GM19035 (cell line): ENCODE measurements at regions not wholly inside any gene's neighbourhood (a gene's known extent, or its start where the extent isn't known, plus 50 kb on each side); places are given as distances from the start of the nearest gene placed in this dataset.

ENCODE experiments used
- ATAC-seq: cut with Tn5 transposase; IDR thresholded peaks from one replicate; pipeline ENCODE4 v1.9.1; 2021; ENCODE audit not compliant: unreplicated experiment

DNA sequence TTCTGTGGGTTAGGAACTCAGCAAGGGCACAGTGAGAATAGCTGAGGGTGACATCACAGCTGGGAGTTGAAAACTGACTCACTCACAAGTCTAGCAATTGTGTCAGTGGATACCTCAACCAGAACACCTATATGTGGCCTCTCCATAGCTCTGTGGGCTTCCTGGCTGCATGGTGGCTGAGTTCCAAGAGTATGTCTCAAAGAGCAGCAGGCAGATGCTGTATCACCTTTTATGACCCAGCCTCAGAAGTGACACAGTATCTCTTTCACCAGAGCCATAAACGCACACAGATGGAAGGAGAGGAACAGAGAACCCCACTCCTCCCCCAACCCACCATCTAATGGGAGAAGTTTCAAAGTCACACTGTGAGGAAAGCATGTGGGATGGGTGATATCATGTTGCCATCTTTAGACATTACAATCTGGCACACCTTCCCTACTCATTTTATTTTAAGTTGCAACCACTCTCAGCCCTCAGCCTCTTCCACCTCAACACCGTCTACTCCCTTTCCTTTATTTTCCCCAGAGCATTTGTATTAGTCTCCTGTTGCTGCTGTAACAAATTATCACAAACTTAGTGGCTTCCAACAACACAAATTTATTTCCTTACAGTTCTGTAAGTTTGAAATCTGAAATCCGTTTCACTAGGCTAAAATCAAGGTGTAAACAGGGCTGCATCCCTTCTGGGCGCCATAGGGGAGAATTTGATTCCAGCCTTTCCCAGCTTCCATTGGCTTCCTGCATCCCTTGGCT, 134.6 kb upstream of the SPATS2L start:
- no peak for ATAC-seq

GRCh38 chr2:200172521-200172920, 134.0 kb upstream of the SPATS2L start:
- ATAC-seq: no peak

GRCh38 chr2:200172944-200173581, 133.4 kb upstream of the SPATS2L start:
- no peak for ATAC-seq

- ATAC-seq: no peak
Observed at GRCh38 chr2:200173691-200174090, 132.8 kb upstream of the SPATS2L start.

- ATAC-seq: no peak
Observed at GRCh38 chr2:200174433-200175216, 131.9 kb upstream of the SPATS2L start.

- ATAC-seq: no peak
Observed at GRCh38 chr2:200177971-200178911, 128.3 kb upstream of the SPATS2L start.

DNA sequence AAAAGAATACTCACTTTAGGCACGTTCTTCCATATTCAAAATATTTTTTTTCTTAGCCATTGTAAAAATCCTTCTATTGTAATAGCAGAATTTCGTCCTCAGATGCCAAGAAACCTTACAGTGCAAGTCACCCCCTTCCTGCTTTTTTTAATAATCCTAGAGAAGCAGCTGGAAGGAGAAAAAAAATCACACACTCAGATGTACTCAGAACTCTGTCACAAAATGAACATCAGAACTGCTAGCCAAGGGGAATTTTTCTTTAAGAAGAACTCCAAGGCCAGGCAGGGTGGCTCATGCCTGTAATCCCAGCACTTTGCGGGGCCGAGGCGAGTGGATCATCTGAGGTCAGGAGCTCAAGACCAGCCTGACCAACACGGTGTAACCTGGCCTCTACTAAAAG, 127.3 kb upstream of the SPATS2L start:
- no peak for ATAC-seq

GRCh38 chr2:200180943-200181342, 125.5 kb upstream of the SPATS2L start:
- no peak for ATAC-seq

DNA sequence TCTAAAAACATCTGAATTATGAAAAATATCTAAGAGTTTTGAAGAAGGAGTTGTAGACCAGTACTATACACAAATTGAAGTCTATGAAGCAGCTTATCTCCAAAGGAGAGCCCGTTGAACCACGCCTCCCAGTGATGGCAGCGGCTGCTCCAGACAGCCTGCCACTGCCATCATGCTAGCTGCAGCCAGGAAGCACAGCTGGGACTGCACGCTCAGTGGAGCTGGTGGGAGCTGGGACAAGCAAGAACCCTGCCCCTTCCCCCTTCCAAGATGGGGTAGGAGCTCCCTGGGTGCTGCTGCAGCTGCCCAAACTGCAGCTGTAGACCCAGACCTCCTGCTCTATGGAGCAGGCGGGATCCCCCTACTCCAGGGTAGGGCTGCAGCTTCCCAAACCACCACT, 124.7 kb upstream of the SPATS2L start:
- no peak for ATAC-seq

DNA sequence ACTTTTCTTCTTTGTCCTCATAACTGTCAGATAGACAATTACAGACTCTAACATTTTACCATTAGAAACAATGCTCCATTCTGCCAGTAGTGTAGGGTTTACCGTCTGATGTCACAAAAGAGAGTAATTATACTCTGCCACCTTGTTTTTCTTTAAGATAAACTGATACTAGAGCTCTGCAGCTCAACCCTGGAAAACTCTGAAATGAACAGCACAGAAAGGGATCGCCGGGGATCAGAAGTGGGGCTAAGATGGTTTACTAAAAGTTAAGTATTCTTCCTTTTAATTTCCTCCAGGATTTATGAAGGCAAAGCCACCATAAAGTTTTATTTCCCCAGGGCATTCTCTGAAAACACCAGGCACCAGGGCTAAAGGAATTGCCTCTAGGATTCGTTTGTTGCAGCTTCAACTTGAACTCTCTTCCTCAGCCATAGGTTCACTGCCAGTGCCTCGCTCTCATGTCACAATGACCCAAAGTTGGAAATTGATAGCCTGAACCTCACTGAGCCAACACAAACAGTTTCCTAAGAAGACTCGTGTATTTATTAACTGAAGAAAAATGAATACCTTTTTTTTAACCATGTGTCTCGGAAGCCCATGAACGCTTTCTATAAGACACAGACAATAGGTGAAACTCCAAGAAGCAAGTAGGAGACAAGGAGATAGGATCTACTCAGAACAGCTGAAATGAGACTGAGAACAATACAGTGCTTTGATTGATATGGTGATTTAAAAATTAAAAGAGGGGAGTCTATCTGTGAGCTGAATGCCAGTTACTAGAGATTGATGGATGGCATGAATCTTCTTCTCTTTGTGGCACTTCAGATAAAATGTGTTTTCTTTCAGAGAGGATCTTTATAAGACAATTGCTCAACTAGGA, 121.5 kb upstream of the SPATS2L start:
- no peak for ATAC-seq

DNA sequence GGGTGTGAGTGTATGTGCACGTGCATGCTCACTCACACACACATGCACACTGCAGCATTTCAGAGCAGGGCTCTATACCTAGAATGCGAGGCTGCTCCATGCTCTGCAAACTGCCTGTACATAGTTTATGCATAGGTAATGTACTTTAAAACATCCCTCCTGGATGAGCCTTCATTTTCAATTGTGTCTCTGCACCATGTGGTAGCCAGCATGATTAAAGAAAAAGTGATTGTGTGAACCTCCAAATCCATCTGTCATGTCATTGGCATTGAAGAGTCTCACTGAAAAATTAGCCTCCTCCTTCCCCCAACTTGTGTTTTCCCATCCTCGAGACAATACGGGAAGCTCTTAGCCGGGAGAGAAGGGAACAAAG, 120.9 kb upstream of the SPATS2L start:
- ATAC-seq: no peak

GRCh38 chr2:200186002-200186401, 120.5 kb upstream of the SPATS2L start:
- ATAC-seq: no peak

GRCh38 chr2:200188876-200189275, 117.6 kb upstream of the SPATS2L start:
- ATAC-seq: no peak

DNA sequence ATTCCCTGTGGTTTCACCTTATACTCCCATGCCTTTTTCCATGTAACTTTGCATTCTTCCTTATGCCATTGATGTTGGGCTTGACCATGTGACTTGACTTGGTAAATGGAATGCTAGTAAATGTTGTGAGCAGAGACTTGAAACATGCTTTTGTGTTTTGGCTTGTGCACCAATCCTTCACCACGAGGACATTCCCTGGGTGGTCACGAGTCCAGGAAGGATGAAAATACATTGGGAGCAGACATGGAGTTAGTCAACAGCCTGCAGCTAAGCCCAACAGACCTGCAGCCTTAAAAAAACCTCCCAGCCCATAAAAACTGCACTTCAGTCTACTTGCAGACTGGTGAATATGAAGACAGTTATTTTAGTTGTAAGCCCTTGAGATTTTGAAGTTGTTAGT, 116.5 kb upstream of the SPATS2L start:
- no peak for ATAC-seq

DNA sequence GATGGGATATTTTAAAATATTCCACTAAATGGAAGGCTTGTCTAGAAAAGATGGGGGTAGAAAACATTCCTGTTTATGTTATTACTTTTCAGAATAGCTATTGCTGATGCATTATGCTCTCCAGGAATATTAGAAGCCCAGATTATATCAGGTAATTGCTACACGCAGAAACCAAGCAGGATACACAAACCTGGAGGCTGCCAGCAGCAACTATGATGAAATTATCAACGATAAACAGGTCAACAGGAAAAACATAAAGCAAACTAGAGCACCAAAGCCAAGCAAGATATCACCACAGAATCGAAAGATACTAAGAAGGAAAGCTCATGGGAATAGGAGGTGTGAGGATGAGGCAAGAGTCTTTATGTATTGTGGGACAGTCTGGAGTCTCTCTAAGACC, 113.2 kb upstream of the SPATS2L start:
- ATAC-seq: no peak

GRCh38 chr2:200193791-200194190, 112.7 kb upstream of the SPATS2L start:
- peak; percentile 59 for ATAC-seq

GRCh38 chr2:200194746-200195145, 111.7 kb upstream of the SPATS2L start:
- ATAC-seq: no peak

DNA sequence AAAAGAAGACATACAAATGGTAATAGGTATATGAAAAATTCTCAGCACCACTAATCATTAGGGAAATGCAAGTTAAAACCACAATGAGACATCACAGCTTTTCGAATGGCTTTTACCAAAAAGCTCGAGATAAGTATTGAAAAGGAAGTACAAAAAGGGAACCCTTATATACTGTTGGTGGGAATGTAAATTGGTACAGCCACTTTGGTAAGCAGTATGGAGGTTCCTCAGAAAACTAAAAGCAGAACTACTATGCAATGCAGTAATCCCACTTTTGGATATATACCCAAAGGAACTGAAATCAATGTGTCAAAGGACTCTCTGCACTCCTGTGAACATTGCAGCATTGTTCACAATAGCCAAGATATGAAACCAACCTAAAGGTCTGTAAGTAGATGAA, 107.5 kb upstream of the SPATS2L start:
- ATAC-seq: no peak

DNA sequence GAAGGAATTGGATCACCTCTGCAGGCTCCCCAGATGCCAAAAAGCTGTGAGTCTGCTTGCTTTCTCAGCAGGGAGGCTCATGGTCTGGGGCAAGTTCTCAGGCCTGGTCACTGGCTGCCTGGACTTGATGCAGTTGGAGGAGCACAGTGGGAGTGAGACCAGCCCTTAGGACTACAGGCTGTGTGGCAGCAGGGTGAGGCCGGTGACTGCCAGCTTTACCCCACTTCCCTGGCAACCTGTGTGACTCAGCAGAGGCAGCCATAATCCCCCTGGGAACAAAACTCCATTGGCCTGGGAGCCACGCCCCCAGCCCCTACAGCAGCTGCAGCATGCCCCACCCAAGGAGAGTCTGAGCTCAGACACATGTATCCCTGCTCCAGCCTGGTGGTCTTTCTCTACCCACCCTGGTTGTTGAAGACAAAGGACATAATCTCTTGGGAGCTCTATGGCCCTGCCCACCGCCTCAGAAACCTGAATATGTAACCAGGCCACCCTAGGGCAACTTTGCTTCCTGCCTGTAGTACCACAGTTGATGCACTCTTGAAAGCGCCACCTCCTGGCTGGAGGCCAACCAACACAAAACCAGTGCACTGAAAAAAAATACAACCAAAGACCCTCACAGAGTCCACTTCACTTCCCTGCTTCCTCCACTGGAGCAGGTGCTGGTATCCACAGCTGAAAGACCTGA, 106.8 kb upstream of the SPATS2L start:
- no peak for ATAC-seq
